ENCODE measurements at regions not wholly inside any gene's neighbourhood (a gene's known extent, or its start where the extent isn't known, plus 50 kb on each side); places are given as distances from the start of the nearest gene placed in this dataset.
"Not testable (repeated sequence)": the region's sequence is repeated elsewhere in the genome, so short reads cannot be mapped to it uniquely, and the experiment has no call there.

- no peak for DNase-seq
These were observed 54.9 kb upstream of the NLGN1 start for GRCh38 chr3:173342679-173343078.

GRCh38 chr3:173340626-173341025 lies 56.9 kb upstream of the NLGN1 start:
- DNase-seq: no peak

- no peak for DNase-seq
These were observed 61.3 kb upstream of the NLGN1 start for GRCh38 chr3:173336261-173336660.

GRCh38 chr3:173306110-173306509 lies 91.4 kb upstream of the NLGN1 start:
- no peak for DNase-seq

- DNase-seq: no peak
These were observed 93.3 kb upstream of the NLGN1 start for GRCh38 chr3:173304182-173304800.

- no peak for DNase-seq
These were observed 95.9 kb upstream of the NLGN1 start for GRCh38 chr3:173301647-173302046.

GRCh38 chr3:173289072-173289471 lies 108.5 kb upstream of the NLGN1 start:
- DNase-seq: no peak

GRCh38 chr3:173287361-173287760 lies 110.2 kb upstream of the NLGN1 start:
- no peak for DNase-seq

GRCh38 chr3:173286507-173286906 lies 111.0 kb upstream of the NLGN1 start:
- DNase-seq: not testable (repeated sequence)

- DNase-seq: no peak
These were observed 113.2 kb upstream of the NLGN1 start for GRCh38 chr3:173284301-173284700.

GRCh38 chr3:173275740-173276139 lies 121.8 kb upstream of the NLGN1 start:
- peak; percentile 1 for DNase-seq

- DNase-seq: no peak
These were observed 123.7 kb upstream of the NLGN1 start for GRCh38 chr3:173273838-173274237.

- DNase-seq: no peak
These were observed 127.7 kb upstream of the SPATA16 start for GRCh38 chr3:173268781-173269180.

- no peak for DNase-seq
These were observed 126.7 kb upstream of the SPATA16 start for GRCh38 chr3:173267716-173268115.

- no peak for DNase-seq
These were observed 125.4 kb upstream of the SPATA16 start for GRCh38 chr3:173266441-173266840.

GRCh38 chr3:173258697-173259096 lies 117.7 kb upstream of the SPATA16 start:
- no peak for DNase-seq

GRCh38 chr3:173257797-173258196 lies 116.8 kb upstream of the SPATA16 start:
- DNase-seq: no peak

GRCh38 chr3:173255555-173255954 lies 114.5 kb upstream of the SPATA16 start:
- no peak for DNase-seq

GRCh38 chr3:173253471-173253870 lies 112.4 kb upstream of the SPATA16 start:
- no peak for DNase-seq

- no peak for DNase-seq
These were observed 108.4 kb upstream of the SPATA16 start for GRCh38 chr3:173249457-173249856.

GRCh38 chr3:173241727-173242126 lies 100.7 kb upstream of the SPATA16 start:
- DNase-seq: no peak

GRCh38 chr3:173238091-173238490 lies 97.1 kb upstream of the SPATA16 start:
- DNase-seq: no peak

- no peak for DNase-seq
These were observed 84.3 kb upstream of the SPATA16 start for GRCh38 chr3:173225351-173225750.

- no peak for DNase-seq
These were observed 80.0 kb upstream of the SPATA16 start for GRCh38 chr3:173221010-173221409.

GRCh38 chr3:173217127-173217526 lies 76.1 kb upstream of the SPATA16 start:
- DNase-seq: no peak

GRCh38 chr3:173216063-173216462 lies 75.0 kb upstream of the SPATA16 start:
- DNase-seq: no peak
